NT2/D1 (cell line): ENCODE measurements at regions not wholly inside any gene's neighbourhood (a gene's known extent, or its start where the extent isn't known, plus 50 kb on each side); places are given as distances from the start of the nearest gene placed in this dataset.

Source experiments
- YY1 ChIP-seq: IDR thresholded peaks from 2 replicates; pipeline ENCODE4 v1.6.1; 2011; ENCODE audit not compliant: insufficient read length, insufficient read depth
- ZNF274 ChIP-seq: IDR thresholded peaks from 2 replicates; pipeline ENCODE4 v1.6.1; 2011; ENCODE audit warnings: mild to moderate bottlenecking, low read depth, low read length

GRCh38 chr5:2022436-2022835 is 139.7 kb upstream of the IRX4 start:
- no peak for TF ChIP-seq YY1
- TF ChIP-seq ZNF274: no peak
